T-helper 2 cell (primary cell): ENCODE measurements at regions not wholly inside any gene's neighbourhood (a gene's known extent, or its start where the extent isn't known, plus 50 kb on each side); places are given as distances from the start of the nearest gene placed in this dataset.
"Not testable (repeated sequence)": the region's sequence is repeated elsewhere in the genome, so short reads cannot be mapped to it uniquely, and the experiment has no call there.

Experiments
- DNase-seq, 5 experiments: peaks; one replicate each; pipeline versions ENCODE4 v3.0.0 to v3.0.0-alpha.2; 2012 to 2022

GRCh38 chr13:27327633-27328032, 57.0 kb downstream of the RASL11A start:
- DNase-seq = no peak

GRCh38 chr13:27329210-27329609, 58.6 kb downstream of the RASL11A start:
- no peak for DNase-seq

- DNase-seq = no peak
These were observed 64.3 kb downstream of the RASL11A start for GRCh38 chr13:27334774-27335435.

- no peak for DNase-seq
These were observed 65.5 kb downstream of the RASL11A start for GRCh38 chr13:27336014-27336673.

GRCh38 chr13:27338207-27338606, 67.6 kb downstream of the RASL11A start:
- no peak for DNase-seq

- peak in 1 of 5 experiments; percentile 43 for DNase-seq
These were observed 68.2 kb downstream of the RASL11A start for GRCh38 chr13:27338816-27339215.

GRCh38 chr13:27339299-27339698, 68.7 kb downstream of the RASL11A start:
- DNase-seq = peak in 3 of 5 experiments; percentile 3 to 72 (median 4)

- DNase-seq = no peak
These were observed 71.0 kb downstream of the RASL11A start for GRCh38 chr13:27341616-27342015.

- DNase-seq = no peak
These were observed 76.7 kb downstream of the RASL11A start for GRCh38 chr13:27347211-27347772.

GRCh38 chr13:27348461-27348860, 76.0 kb upstream of the GTF3A start:
- DNase-seq = no peak

- no peak for DNase-seq
These were observed 75.0 kb upstream of the GTF3A start for GRCh38 chr13:27349458-27349857.

GRCh38 chr13:27350825-27351224, 73.6 kb upstream of the GTF3A start:
- DNase-seq = not testable (repeated sequence)

GRCh38 chr13:27352698-27353097, 71.7 kb upstream of the GTF3A start:
- no peak for DNase-seq

- DNase-seq = peak in 1 of 5 experiments; percentile 94
These were observed 71.2 kb upstream of the GTF3A start for GRCh38 chr13:27353166-27353583.

GRCh38 chr13:27353708-27354107, 70.7 kb upstream of the GTF3A start:
- peak in 1 of 5 experiments; percentile 33 for DNase-seq

- DNase-seq = no peak
These were observed 70.0 kb upstream of the GTF3A start for GRCh38 chr13:27354379-27354778.

GRCh38 chr13:27355894-27356293, 68.5 kb upstream of the GTF3A start:
- no peak for DNase-seq

GRCh38 chr13:27358420-27358819, 66.0 kb upstream of the GTF3A start:
- no peak for DNase-seq

- DNase-seq = peak; percentile 21 to 64 (median 49)
These were observed 65.1 kb upstream of the GTF3A start for GRCh38 chr13:27359199-27359821.

GRCh38 chr13:27360562-27360961, 63.9 kb upstream of the GTF3A start:
- DNase-seq = no peak

GRCh38 chr13:27362064-27362751, 62.2 kb upstream of the GTF3A start:
- peak; percentile 50 to 78 (median 66) for DNase-seq

GRCh38 chr13:27363637-27364036, 60.8 kb upstream of the GTF3A start:
- DNase-seq = not testable (repeated sequence)

- no peak for DNase-seq
These were observed 56.8 kb upstream of the GTF3A start for GRCh38 chr13:27367570-27367969.
